ENCODE measurements at regions not wholly inside any gene's neighbourhood (a gene's known extent, or its start where the extent isn't known, plus 50 kb on each side); places are given as distances from the start of the nearest gene placed in this dataset.

- TF ChIP-seq CTCF (IDR thresholded peaks at IDR 0.05): no peak
- TF ChIP-seq ESRRA (CRISPR knock-in tag; IDR thresholded peaks at IDR 0.05; ENCODE audit: borderline replicate concordance): no peak
- TF ChIP-seq TEAD4 (CRISPR knock-in tag; IDR thresholded peaks at IDR 0.05): no peak
- TF ChIP-seq FOXK1 (CRISPR knock-in tag; IDR thresholded peaks at IDR 0.05): no peak
- TF ChIP-seq CREM (CRISPR knock-in tag; IDR thresholded peaks at IDR 0.05): no peak
- no peak for TF ChIP-seq IRF2 (CRISPR knock-in tag; IDR thresholded peaks at IDR 0.05; ENCODE audit: borderline replicate concordance, low read depth)
- no peak for TF ChIP-seq ATF3 (CRISPR knock-in tag; conservative IDR thresholded peaks at IDR 0.05)
- TF ChIP-seq USF1 (CRISPR knock-in tag; IDR thresholded peaks at IDR 0.05): no peak
- no peak for TF ChIP-seq AR (CRISPR knock-in tag; IDR thresholded peaks at IDR 0.05)
- TF ChIP-seq FOXP1 (CRISPR knock-in tag; IDR thresholded peaks at IDR 0.05; ENCODE audit: borderline replicate concordance): no peak
- no peak for TF ChIP-seq SP1 (CRISPR knock-in tag; conservative IDR thresholded peaks at IDR 0.05)
Observed at GRCh38 chr11:107198490-107199007, 180.3 kb upstream of the GUCY1A2 start.

Measured in WTC11 (cell line).